HepG2 (cell line): ENCODE measurements at regions not wholly inside any gene's neighbourhood (a gene's known extent, or its start where the extent isn't known, plus 50 kb on each side); places are given as distances from the start of the nearest gene placed in this dataset.

Experiments used
- ATAC-seq: fragments of 200-7000 bp; cut with Tn5 transposase; 3 replicates; pipeline ENCODE4 v1.9.1; 2020; ENCODE audit warnings: mild to moderate bottlenecking, moderate library complexity
- BruUV-seq: library from RNA; stranded (reverse); fragments of 400-500 nt; replicated peaks from 2 replicates; lab custom pipeline; 2021; lab: Mats Ljungman, UMichigan
- CTCF ChIA-PET: fragments of 300-600 bp; formaldehyde crosslinking; extraction: SDS; loops from one replicate; lab custom pipeline; 2021; ENCODE audit warnings: low total read pairs, inconsistent platforms, low intra/inter-chr PET ratio; lab: Yijun Ruan, JAX
- POLR2A ChIA-PET: fragments of 350-600 bp; sonication (Branson Sonifier 250); formaldehyde crosslinking; loops from one replicate; lab custom pipeline; 2020; ENCODE audit warnings: antibody characterized with exemption, inconsistent platforms; lab: Yijun Ruan, JAX
- DNase-seq: peaks from one replicate; pipeline ENCODE4 v3.0.0-alpha.2; 2015; ENCODE audit warnings: low spot score
- FAIRE-seq: peaks from 3 replicates; lab custom pipeline; 2011; peaks lifted over from hg19 to GRCh38; lab: Jason Lieb, UNC
- H2AFZ ChIP-seq: one replicate; pipeline ENCODE4 v1.6.1; 2011; ENCODE audit warnings: low read length, inconsistent platforms
- H3K27ac ChIP-seq: fragments of 300-600 bp; 3 replicates; pipeline ENCODE4 v1.8.0; 2011; ENCODE audit warnings: mixed run types, mild to moderate bottlenecking, mixed read lengths, low read length, inconsistent platforms; ENCODE audit not compliant: insufficient read depth; ENCODE audit errors: extremely low read length
- H3K27me3 ChIP-seq, 2 experiments: fragments of 200-600 bp in 1 of 2; 2 replicates in 1 of 2; 3 replicates in 1 of 2; pipeline versions ENCODE4 v1.6.0 to v1.8.0; 2011; ENCODE audit warnings: low read length in 2 of 2, mild to moderate bottlenecking in 2 of 2, moderate library complexity in 2 of 2, inconsistent platforms in 1 of 2; ENCODE audit not compliant: insufficient read depth in 2 of 2, control insufficient read depth in 1 of 2
- H3K36me3 ChIP-seq, 2 experiments: fragments of 200-600 bp in 1 of 2; replicated peaks in 1 of 2; 2 replicates in 1 of 2; 3 replicates in 1 of 2; pipeline versions ENCODE4 v1.5.1 to v1.8.0; 2011; ENCODE audit warnings: low read length in 2 of 2, inconsistent platforms in 1 of 2; ENCODE audit not compliant: insufficient read depth in 2 of 2, control insufficient read depth in 1 of 2
- H3K4me1 ChIP-seq: 2 replicates; pipeline ENCODE4 v1.5.1; 2012; ENCODE audit warnings: low read length, inconsistent platforms; ENCODE audit not compliant: insufficient read depth
- H3K4me2 ChIP-seq: 2 replicates; pipeline ENCODE4 v1.6.0; 2011; ENCODE audit warnings: low read depth, low read length, inconsistent platforms
- H3K4me3 ChIP-seq, 3 experiments: fragments of 200-600 bp in 1 of 3; sonication (generic), shearing (Covaris generic) in 1 of 3; replicated peaks in 1 of 3; 2 replicates each; pipeline ENCODE4 v1.5.1; 2011 to 2016; ENCODE audit warnings: low read length in 3 of 3, inconsistent platforms in 2 of 3, low read depth in 2 of 3, mild to moderate bottlenecking in 2 of 3, control low read depth in 1 of 3, mixed read lengths in 1 of 3; ENCODE audit not compliant: insufficient read depth in 1 of 3
- H3K79me2 ChIP-seq: one replicate; pipeline ENCODE4 v1.6.1; 2011; ENCODE audit warnings: low read length, inconsistent platforms; ENCODE audit not compliant: insufficient read depth
- H3K9ac ChIP-seq: 2 replicates; pipeline ENCODE4 v1.6.0; 2011; ENCODE audit warnings: mild to moderate bottlenecking, low read depth, low read length, inconsistent platforms; ENCODE audit not compliant: insufficient read depth
- H3K9me3 ChIP-seq: 2 replicates; pipeline ENCODE4 v1.5.1; 2012; ENCODE audit warnings: mild to moderate bottlenecking, low read length
- H4K20me1 ChIP-seq: 2 replicates; pipeline ENCODE4 v1.6.0; 2011; ENCODE audit warnings: inconsistent platforms, mild to moderate bottlenecking, low read length, moderate library complexity; ENCODE audit not compliant: insufficient read depth
- ATAD3A ChIP-seq: sonication (generic); formaldehyde crosslinking; IDR thresholded peaks from 2 replicates; pipeline ENCODE4 v1.4.0; 2020; ENCODE audit warnings: missing genetic modification reagents
- DNMT3B ChIP-seq: conservative IDR thresholded peaks from 2 replicates; pipeline ENCODE4 v1.6.1; 2016; ENCODE audit warnings: missing biosample characterization, control low read depth
- EZH2 ChIP-seq: conservative IDR thresholded peaks from 2 replicates; pipeline ENCODE4 v1.6.1; 2012; ENCODE audit warnings: mild to moderate bottlenecking, low read depth, low read length, moderate library complexity
- GPN1 ChIP-seq: sonication (generic); formaldehyde crosslinking; IDR thresholded peaks from 2 replicates; pipeline ENCODE4 v1.5.1; 2020; ENCODE audit warnings: missing genetic modification reagents, borderline replicate concordance
- NKX3-1 ChIP-seq: sonication (generic); formaldehyde crosslinking; IDR thresholded peaks from 2 replicates; pipeline ENCODE4 v1.5.0; 2020; ENCODE audit warnings: missing genetic modification reagents
- RFXANK ChIP-seq: IDR thresholded peaks from 2 replicates; pipeline ENCODE4 v1.6.1; 2016
- SMC3 ChIP-seq: IDR thresholded peaks from 2 replicates; pipeline ENCODE4 v1.6.1; 2011; ENCODE audit warnings: low read length, improper control_type of control experiment
- SRF ChIP-seq: IDR thresholded peaks from 2 replicates; pipeline ENCODE4 v1.6.1; 2011; ENCODE audit warnings: mild to moderate bottlenecking, low read depth, low read length, moderate library complexity
- WGBS: methylation state at CpG from one replicate; pipeline ENCODE4 v1.1.6; 2017; ENCODE audit warnings: low lambda C conversion rate; 5-methylcytosine and 5-hydroxymethylcytosine counted together
- in situ Hi-C: cut with HindIII; loops from 2 replicates; pipeline ENCODE4 v1.10.0; 2017; ENCODE audit warnings: low pct_unique_long_range_greater_than_20kb; ENCODE audit not compliant: extremely low pct_ligation_motif_present
- intact Hi-C: fragments of 100-400 bp; cut with micrococcal nuclease; formaldehyde crosslinking; loops from one replicate; pipeline ENCODE4 v1.10.0; 2022; ENCODE audit not compliant: unreplicated experiment
- TF ChIP-seq, protein P1 (sequence below): sonication (generic); formaldehyde crosslinking; IDR thresholded peaks from 2 replicates; pipeline ENCODE4 v1.8.0; 2022; ENCODE audit warnings: mild to moderate bottlenecking, missing genetic modification reagents, moderate library complexity
- TF ChIP-seq, protein P2 (sequence below): IDR thresholded peaks from 2 replicates; pipeline ENCODE4 v1.6.1; 2016; ENCODE audit warnings: low read depth, control low read depth

DNA sequence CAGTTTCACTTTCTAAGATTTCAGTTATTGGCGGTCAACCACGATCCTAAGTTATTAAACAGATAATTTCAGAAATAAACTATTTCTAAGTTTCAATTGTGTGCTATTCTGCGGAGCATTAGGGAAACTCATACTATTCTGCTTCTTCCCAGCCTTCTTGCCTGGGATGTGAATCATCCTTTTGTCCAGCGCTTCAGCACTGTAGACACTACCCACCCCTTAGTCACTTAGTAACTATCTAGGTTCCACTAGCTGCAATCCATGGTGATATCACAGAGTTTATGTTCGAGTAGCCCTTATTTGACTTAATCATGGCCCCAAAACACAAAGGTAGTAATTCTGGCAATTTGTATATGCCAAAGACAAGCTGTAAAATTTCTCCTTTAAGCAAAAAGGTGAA, 279.9 kb upstream of the ADAMTS5 start:
- BruUV-seq: no TSS peak
- Histone ChIP-seq H2AFZ (no peak overlapping the region), H3K36me3 (no peaks in the 10 kb centered on the region), H3K9me3 (peaks cover 98% of the 10 kb centered on the region), H3K27ac (no peak overlapping the region), H3K79me2 (no peaks in the 10 kb centered on the region), H4K20me1 (no peaks in the 10 kb centered on the region), H3K9ac (no peak overlapping the region)
- 11% methylated on average over 5 of the region's 5 CpGs for WGBS
- no peak for FAIRE-seq
- in situ Hi-C loops (no loop called here), intact Hi-C loops (no loop called here)
- POLR2A ChIA-PET: no interaction called here
- no peak for TF ChIP-seq RFXANK (CRISPR knock-in tag)
- TF ChIP-seq ATAD3A (CRISPR knock-in tag): no peak
- no peak for TF ChIP-seq NKX3-1 (CRISPR knock-in tag)
- no peak for TF ChIP-seq SMC3
- no peak for TF ChIP-seq SRF
- TF ChIP-seq GPN1: no peak
- TF ChIP-seq, protein P1, sequence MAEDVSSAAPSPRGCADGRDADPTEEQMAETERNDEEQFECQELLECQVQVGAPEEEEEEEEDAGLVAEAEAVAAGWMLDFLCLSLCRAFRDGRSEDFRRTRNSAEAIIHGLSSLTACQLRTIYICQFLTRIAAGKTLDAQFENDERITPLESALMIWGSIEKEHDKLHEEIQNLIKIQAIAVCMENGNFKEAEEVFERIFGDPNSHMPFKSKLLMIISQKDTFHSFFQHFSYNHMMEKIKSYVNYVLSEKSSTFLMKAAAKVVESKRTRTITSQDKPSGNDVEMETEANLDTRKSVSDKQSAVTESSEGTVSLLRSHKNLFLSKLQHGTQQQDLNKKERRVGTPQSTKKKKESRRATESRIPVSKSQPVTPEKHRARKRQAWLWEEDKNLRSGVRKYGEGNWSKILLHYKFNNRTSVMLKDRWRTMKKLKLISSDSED (CRISPR knock-in tag): no peak
- no peak for TF ChIP-seq DNMT3B (CRISPR knock-in tag)
- TF ChIP-seq EZH2: no peak
- TF ChIP-seq, protein P2, sequence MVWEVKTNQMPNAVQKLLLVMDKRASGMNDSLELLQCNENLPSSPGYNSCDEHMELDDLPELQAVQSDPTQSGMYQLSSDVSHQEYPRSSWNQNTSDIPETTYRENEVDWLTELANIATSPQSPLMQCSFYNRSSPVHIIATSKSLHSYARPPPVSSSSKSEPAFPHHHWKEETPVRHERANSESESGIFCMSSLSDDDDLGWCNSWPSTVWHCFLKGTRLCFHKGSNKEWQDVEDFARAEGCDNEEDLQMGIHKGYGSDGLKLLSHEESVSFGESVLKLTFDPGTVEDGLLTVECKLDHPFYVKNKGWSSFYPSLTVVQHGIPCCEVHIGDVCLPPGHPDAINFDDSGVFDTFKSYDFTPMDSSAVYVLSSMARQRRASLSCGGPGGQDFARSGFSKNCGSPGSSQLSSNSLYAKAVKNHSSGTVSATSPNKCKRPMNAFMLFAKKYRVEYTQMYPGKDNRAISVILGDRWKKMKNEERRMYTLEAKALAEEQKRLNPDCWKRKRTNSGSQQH (CRISPR knock-in tag): no peak
- TF ChIP-seq, all 625 proteins: peak for 0
- H3K4me1 ChIP-seq: no peaks in the 10 kb centered on the region
- H3K27me3 ChIP-seq: no peaks in the 10 kb centered on the region
- no peak overlapping the region for H3K4me2 ChIP-seq
- DNase-seq: no peak
- no peak overlapping the region for H3K4me3 ChIP-seq
- CTCF ChIA-PET: no interaction called here
- ATAC-seq: no peak
